ENCODE measurements at regions not wholly inside any gene's neighbourhood (a gene's known extent, or its start where the extent isn't known, plus 50 kb on each side); places are given as distances from the start of the nearest gene placed in this dataset.
A peak's percentile ranks its signal among the peaks of the same experiment; 100 is the strongest.
"Not testable (repeated sequence)": the region's sequence is repeated elsewhere in the genome, so short reads cannot be mapped to it uniquely, and the experiment has no call there.

- DNase-seq, result no peak
Measured at GRCh38 chr18:10143596-10143995, 229.8 kb downstream of the VAPA start.

DNA sequence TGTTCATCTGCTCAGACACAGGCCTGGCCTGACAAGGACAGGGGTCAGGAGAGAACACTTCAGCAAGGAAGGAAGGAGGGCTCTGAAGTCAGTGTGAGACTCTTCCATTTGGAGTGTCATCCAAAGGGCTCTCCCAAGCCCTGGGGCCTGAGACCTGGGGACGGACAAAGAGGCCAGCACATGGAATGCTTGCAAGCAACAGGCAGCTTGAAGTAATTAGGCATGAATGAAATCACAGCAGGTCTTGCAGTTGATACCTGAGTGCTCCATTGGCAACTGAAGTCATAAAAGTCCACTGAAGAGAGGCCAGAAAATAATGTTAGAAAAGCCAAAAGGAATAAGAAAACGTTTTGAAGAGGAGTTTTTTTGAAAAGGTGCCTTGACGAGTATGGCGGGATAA is 231.7 kb downstream of the VAPA start:
- no peak for DNase-seq

- no peak for DNase-seq
Measured at GRCh38 chr18:10147226-10147625, 233.4 kb downstream of the VAPA start.

DNA sequence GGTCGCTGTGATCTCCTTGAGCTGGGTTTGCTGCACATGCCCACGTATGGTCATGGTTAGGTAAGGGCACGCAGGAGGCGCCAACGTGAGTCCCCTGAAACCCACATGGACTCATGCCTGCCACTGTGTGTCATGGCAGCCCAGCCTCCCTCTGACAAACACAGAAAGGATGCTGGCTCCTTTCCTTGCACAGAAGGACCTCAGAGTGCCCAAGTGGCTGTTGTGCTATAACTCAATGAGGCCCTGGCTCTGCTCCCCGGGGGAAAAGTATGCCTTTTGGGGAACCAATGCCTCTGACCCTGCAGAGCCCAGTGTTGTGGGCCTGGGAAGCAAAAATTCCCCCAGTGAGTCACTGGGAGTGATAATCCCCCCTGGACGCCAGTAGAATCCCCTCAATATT is 233.9 kb downstream of the VAPA start:
- no peak for DNase-seq

DNA sequence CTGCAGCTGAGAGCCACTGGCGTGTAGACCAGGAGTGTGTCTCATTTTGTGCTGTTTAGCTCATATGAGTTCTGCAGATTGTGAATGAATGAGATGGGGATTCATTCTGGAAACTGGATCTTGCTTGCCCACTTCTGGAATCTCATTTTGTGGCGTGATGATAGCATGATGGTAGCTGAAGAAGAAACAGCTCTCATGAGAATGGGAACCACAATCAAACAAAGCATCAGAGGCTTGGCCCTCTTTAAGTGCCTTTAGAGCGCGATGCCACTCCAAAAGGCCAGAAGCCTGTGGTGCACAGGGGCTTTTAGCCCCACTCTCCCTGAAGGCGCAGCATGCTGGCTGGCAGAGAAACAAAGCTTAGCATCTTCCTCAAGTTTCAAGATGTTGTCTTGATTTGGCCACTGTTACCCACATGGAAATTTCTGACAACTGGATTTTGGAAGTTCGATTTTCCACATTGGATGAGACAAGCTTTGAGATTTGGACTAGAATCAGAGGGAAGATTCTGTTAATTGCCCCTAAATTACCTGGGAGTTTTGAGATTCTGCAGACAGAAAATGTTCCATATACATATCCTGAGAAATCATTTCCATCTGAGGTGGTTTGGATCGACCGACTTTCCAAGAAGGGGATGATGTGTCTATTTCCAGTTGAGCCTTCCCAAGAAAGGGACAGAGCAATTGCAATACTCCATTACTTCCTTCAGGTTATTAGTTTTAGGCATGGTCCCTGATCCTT is 234.5 kb downstream of the VAPA start:
- DNase-seq, result no peak

- no peak for DNase-seq
Measured at GRCh38 chr18:10149768-10150556, 236.1 kb downstream of the VAPA start.

DNA sequence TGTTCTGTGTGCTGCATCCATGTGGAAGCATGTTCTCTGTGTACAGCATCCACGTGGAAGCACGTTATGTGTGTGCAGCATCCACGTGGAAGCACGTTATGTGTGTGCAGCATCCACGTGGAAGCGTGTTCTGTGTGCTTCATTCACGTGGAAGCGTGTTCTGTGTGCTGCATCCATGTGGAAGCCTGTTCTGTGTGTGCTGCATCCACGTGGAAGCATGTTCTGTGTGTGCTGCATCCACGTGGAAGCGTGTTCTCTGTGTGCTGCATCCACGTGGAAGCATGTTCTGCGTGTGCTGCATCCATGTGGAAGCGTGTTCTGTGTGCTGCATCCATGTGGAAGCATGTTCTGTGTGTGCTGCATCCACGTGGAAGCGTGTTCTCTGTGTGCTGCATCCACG is 236.8 kb downstream of the VAPA start:
- DNase-seq, result not testable (repeated sequence)

DNA sequence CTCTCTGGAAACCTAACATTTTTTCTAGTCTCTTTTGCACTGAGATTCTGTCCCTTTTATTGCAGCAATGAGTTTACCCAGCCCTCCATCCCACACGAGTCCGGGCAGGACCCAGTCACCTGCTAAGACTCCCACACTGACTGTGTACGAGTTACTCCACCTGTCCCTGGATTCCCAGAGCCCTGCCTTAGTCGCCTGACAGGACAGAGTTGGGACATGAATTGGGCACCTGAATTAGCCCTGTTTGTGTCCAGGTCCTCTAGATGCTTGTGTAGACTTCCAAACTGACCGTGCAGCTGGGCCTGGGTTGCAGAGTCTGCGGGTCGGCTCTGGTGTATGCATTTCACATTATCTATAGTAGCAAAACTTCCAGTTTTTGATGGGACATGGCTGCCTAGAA is 238.7 kb downstream of the VAPA start:
- DNase-seq, result no peak

DNA sequence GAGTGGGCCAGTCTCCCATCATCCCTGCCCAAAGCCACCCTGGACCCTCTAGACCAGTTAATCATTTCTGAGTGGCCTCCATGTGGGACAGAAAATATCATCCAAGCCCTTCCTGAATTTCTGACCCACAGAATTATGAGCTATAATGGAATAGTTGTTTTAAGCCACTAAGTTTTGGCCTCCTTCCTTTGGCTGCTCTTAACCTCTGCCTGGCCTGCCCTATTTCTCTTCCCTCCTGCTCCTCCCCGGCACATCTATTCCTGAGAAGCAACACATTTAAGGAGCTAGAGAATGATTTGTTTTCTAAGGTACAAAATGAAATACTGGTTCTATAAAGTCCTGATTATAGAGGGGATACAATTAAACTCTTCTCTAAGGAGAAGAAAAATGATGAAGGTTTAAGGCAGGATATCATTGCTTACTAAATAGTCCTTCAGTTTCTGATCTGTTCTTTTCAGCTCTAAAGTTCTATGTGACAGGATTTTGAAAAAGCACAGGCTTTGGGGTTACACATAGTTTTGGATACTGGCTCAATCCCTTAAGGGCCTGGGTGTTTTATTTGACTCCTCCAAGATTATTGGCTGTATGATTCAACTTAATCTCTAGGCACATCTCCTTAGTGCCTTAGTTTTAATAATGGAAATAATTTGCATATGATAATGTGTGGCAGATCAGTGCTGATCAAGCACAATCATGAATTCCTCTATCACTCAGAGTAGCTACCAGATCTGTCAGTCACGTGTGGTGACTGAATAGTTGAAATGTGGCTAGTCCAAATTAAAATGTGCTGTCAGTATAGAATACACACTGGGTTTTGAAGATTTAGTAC is 240.3 kb downstream of the VAPA start:
- no peak for DNase-seq

GRCh38 chr18:10157706-10158105 is 243.9 kb downstream of the VAPA start:
- DNase-seq, result no peak

- no peak for DNase-seq
Measured at GRCh38 chr18:10160251-10160650, 246.4 kb downstream of the VAPA start.

DNA sequence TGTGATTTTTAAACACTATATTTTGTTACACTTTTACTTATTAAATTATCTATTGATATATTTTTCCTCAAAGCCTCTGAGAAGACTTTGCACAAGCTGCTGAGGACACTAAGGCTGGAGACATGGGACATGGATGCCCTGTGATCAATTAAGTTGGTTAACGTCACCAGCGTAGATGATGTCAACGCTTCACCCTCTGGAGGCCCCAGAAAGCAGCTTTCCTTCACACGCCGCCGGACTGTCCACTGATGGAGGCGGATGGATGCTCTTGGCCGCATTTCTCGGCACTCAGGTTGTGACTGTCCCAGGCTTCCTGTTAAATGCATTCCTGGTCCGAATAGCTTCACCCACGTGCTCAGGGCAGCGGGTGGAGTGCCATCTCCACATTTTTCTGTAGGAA is 247.5 kb downstream of the VAPA start:
- no peak for DNase-seq

DNA sequence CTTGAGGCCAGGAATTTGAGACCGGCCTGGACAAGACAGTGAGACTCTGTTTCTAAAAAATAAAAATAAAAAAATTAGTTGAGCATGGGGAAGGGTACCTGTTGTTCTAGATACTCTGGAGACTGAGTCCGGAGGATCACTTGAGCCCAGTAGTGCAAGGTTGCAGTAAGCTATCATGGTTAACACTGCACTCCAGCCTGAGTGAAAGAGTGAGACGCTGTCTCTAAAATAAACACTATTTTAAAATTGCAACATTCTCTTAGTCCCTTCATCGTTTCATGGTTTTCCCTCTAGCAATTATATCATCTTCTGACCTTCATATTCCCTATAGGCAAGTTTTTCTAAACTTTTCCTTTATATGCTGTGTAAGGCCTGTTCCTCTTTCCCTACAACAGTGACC is 248.5 kb downstream of the VAPA start:
- no peak for DNase-seq

DNA sequence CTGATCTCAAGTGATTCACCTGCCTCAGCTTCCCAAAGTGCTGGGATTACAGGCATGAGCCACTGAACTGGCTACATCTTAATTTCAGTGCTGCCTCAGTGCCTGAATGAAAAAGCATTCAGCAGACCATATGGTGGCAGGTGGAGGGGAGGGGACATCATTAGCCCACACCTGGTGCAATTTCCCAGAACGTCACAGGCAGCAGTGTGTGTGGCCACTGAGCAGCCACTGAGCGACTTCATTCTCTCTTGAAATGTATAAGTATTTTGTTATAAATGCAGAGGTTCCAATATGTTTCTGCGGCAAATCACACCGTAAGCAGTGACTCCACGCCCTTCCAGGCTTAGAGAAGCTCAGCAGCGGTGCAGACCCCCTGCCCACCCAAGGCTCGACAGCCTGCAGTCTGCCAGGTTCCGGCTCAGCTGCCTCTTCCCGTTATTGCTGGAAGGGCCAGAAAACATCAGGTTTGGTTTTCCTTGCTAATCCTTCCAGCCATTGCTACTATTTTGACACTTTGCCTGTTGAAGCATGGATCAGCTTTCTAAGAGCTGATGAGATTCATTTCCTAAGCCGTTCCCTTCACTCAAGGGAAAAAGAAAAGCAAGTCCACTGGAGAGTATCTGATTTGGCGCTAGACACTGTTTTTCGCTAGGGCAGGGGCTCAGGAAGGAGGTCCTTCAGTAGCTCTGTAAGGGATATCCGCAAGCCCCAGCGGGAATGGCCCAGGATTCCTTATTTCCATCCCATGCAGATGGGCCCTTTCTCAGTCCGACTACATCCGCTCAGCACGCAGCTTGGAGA is 250.7 kb downstream of the VAPA start:
- DNase-seq, result no peak

DNA sequence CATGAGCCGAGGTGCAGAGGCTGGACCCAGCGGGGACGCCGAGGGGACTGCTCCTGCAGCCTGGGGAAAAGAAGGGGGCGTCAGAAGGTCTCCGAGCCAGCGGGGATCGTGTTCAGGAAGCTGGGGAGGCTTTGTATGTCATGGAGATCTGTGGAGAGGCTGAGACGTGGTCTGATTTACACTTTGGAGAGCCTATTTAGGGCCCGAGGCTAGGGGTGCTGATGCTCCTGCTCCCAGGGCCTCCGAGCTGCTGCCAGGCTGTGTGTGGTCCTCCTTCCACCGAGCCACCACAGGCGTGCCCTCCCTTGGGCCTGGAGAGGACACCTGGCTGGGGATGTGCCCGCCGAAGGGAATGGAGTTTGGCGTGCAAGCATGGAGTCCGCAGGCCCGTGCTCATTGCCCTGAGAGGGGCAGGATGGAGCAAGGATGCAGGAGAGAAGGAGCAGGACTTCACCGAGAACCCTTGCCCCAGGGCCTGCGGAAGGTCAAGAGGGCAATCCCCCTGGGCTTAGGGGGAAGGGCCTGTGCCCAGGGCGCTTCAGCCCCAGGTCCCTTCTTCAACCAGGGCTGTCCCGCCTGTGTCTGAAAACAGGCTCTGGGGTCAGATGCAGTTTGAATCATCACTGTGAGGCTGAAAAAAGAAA is 252.5 kb downstream of the VAPA start:
- no peak for DNase-seq

GRCh38 chr18:10167759-10168158 is 253.9 kb downstream of the VAPA start:
- DNase-seq, result no peak

GRCh38 chr18:10168477-10168876 is 254.7 kb downstream of the VAPA start:
- DNase-seq, result no peak

DNA sequence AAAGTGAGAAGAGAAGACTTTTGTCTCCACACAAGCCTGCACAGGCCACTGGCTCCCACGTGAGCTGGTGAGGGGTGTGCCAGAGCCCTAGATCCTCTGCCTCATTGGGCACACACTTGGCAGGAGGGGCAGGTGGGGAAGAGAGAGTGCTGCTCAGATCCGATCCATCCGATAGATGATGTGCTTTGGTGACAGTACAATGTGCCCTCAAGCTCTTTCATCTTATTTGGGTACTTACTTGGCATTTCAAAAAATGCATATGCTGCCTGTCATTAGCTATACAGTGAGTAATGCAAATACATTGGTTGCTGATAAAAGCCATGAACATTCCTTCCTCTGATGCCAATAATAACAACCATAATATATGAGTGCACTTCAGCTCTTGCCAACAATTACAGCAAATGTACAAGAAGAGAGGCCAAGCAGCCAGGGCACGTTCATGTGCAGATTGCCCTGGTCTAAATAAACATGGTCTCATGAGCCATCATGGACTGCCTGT is 255.3 kb downstream of the VAPA start:
- peak; percentile 32 for DNase-seq

- DNase-seq, result no peak
Measured at GRCh38 chr18:10169814-10170213, 256.0 kb downstream of the VAPA start.

DNA sequence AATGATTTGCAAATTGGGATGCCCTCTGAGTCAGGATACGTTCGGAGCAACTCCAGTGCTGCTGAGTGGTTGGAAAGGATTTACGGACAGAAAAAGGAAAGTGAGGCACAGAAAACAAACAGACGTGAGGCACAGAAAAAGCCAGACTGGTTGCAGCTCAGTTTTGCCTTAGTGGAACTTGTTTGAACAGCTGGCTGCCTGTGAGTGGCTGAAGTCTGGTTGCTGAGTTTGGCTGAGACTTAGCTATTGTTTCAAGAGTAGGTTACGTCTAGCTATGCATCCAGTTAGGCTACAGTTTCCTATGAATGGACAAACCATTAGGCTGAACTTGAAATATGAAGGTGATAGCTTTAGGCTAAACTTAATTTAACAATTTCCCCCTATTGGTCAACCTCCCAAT is 256.6 kb downstream of the VAPA start:
- DNase-seq, result no peak

- not testable (repeated sequence) for DNase-seq
Measured at GRCh38 chr18:10175333-10175732, 261.5 kb downstream of the VAPA start.

DNA sequence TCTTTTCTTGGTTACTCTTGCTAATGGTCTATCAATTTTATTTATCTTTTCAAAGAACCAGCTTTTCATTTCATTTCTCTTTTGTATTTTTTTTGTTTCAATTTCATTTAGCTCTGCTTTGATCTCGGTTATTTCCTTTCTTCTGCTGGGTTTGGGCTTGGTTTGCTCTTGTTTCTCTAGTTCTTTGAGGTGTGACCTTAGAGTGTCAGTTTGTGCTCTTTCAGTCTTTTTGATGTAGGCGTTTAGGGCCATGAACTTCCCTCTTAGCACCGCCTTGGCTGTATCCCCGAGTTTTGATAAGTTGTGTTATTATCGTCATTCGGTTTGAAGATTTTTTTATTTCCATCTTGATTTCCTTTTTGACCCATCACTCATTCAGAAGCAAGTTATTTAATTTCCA is 265.5 kb downstream of the VAPA start:
- DNase-seq, result not testable (repeated sequence)
